ENCODE measurements at regions not wholly inside any gene's neighbourhood (a gene's known extent, or its start where the extent isn't known, plus 50 kb on each side); places are given as distances from the start of the nearest gene placed in this dataset.

DNA sequence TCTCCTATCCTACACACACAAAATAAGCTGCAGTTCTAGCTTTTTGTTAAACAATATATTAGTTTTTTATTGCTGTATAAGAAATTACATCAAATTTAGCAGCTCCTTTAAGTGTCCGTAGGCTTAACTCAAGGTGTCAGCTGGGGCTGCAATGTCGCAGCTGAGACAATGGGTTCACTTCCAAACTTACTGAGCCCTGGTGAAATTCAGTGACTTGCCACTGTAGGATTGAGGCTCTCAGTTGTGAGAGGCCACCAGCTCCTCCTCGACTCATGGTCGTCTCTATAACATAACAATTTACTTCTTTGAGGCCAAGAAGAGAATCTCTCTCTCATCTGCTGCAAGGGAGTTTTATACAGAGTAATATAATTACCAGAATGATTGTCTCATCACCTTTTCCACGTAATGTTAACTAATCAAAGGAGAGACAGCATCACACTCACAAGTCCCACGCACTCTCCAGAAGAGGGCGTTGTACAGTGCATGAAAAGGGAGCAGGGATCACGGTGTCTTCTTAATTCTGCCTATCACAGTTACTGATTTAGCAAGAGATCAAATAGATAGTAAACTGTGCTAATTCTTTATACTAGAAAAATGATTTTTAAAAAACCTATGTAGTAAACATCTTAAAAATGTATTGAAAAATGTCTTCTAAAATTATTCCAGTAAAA lies 735.6 kb upstream of the GBE1 start:
- no peak overlapping the region for H3K4me3 Mint-ChIP-seq (ENCODE audit: unreplicated experiment)
- H3K36me3 Mint-ChIP-seq (ENCODE audit: low read depth) = no peaks in the 10 kb centered on the region
- no peak overlapping the region for H3K27ac Mint-ChIP-seq (ENCODE audit: unreplicated experiment)
- H3K27me3 Mint-ChIP-seq (ENCODE audit: low read depth) = peaks cover 5% of the 10 kb centered on the region
- no peaks in the 10 kb centered on the region for H3K4me1 Mint-ChIP-seq (ENCODE audit: low read depth)
- TF ChIP-seq, protein P1, sequence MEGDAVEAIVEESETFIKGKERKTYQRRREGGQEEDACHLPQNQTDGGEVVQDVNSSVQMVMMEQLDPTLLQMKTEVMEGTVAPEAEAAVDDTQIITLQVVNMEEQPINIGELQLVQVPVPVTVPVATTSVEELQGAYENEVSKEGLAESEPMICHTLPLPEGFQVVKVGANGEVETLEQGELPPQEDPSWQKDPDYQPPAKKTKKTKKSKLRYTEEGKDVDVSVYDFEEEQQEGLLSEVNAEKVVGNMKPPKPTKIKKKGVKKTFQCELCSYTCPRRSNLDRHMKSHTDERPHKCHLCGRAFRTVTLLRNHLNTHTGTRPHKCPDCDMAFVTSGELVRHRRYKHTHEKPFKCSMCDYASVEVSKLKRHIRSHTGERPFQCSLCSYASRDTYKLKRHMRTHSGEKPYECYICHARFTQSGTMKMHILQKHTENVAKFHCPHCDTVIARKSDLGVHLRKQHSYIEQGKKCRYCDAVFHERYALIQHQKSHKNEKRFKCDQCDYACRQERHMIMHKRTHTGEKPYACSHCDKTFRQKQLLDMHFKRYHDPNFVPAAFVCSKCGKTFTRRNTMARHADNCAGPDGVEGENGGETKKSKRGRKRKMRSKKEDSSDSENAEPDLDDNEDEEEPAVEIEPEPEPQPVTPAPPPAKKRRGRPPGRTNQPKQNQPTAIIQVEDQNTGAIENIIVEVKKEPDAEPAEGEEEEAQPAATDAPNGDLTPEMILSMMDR (IDR thresholded peaks at IDR 0.05) = peak; percentile 72
- no peaks in the 10 kb centered on the region for H3K9me3 Mint-ChIP-seq (ENCODE audit: low read depth)
- no peak for DNase-seq (ENCODE audit: low spot score)

DNA sequence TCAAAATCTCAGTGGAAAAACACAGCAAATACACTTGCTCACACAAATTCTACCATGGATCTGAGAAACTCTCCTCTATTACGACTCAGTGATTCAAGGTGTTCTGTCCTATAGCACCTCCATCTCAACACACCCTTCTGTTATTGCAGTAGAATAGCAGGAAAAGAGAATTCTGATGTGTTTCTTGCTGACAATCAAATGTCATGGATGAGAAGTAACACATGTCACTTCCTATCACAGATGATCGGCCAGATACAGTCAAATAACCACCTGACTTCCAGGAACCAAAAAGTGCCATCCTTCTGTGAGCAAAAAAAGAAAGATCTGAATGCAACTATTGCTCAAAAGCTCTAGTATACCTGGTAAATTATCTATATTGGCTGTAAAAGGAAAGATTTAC lies 734.2 kb upstream of the GBE1 start:
- TF ChIP-seq, protein P1 (IDR thresholded peaks at IDR 0.05) = no peak
- Mint-ChIP-seq H3K4me3 (ENCODE audit: unreplicated experiment) (no peak overlapping the region), H3K4me1 (ENCODE audit: low read depth) (no peaks in the 10 kb centered on the region), H3K27me3 (ENCODE audit: low read depth) (peaks cover 5% of the 10 kb centered on the region), H3K9me3 (ENCODE audit: low read depth) (no peaks in the 10 kb centered on the region), H3K27ac (ENCODE audit: unreplicated experiment) (no peak overlapping the region), H3K36me3 (ENCODE audit: low read depth) (no peaks in the 10 kb centered on the region)
- no peak for DNase-seq (ENCODE audit: low spot score)

DNA sequence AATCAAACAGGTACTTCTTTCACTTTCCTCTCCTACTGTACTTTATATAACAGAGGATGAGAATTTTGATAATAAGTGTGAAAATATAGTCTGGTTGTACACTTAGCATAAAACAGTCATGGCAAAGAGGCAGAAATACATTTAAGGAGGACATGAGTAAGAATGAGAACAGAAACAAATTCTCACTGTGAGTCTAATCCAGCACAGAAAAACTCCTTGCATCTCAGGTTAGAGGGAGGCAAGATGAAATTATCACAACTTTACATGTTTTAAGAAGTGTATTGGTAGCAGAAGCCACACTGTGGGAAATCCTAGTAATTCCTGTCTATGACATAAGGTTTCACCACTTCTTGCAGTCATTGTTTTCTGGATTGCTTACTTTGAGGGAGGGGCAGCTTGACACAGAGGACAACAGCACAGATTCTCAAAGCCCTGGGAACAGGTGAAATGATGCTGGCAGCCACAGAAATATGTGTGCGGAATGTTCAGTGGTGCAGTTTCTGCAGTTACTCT lies 733.6 kb upstream of the GBE1 start:
- no peaks in the 10 kb centered on the region for H3K4me1 Mint-ChIP-seq (ENCODE audit: low read depth)
- H3K4me3 Mint-ChIP-seq (ENCODE audit: unreplicated experiment) = no peak overlapping the region
- TF ChIP-seq, protein P1 (IDR thresholded peaks at IDR 0.05) = no peak
- no peak overlapping the region for H3K27ac Mint-ChIP-seq (ENCODE audit: unreplicated experiment)
- DNase-seq (ENCODE audit: low spot score) = no peak
- H3K36me3 Mint-ChIP-seq (ENCODE audit: low read depth) = no peaks in the 10 kb centered on the region
- peaks cover 3% of the 10 kb centered on the region for H3K27me3 Mint-ChIP-seq (ENCODE audit: low read depth)
- no peaks in the 10 kb centered on the region for H3K9me3 Mint-ChIP-seq (ENCODE audit: low read depth)

DNA sequence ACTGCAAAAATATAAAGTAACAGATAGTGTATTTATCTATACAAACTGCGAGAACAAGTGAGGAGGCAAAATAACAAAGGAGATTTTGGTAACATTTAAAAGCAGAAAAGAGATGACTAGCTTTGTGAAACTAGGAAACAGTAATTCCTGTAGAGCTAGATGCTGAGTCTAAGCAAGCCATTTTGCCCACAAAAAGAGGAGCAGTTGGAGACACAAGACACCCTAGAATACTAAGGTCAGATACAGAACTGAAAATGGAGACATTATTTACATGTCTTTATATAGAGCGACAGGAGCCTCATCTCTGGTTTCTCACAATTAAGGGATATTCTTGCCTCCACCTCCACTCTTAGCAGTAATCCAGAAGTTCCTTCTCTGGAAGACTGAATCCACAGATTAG lies 732.4 kb upstream of the GBE1 start:
- TF ChIP-seq, protein P1 (IDR thresholded peaks at IDR 0.05) = no peak
- H3K36me3 Mint-ChIP-seq (ENCODE audit: low read depth) = no peaks in the 10 kb centered on the region
- H3K4me1 Mint-ChIP-seq (ENCODE audit: low read depth) = no peaks in the 10 kb centered on the region
- H3K9me3 Mint-ChIP-seq (ENCODE audit: low read depth) = no peaks in the 10 kb centered on the region
- no peak overlapping the region for H3K27ac Mint-ChIP-seq (ENCODE audit: unreplicated experiment)
- DNase-seq (ENCODE audit: low spot score) = no peak
- H3K4me3 Mint-ChIP-seq (ENCODE audit: unreplicated experiment) = no peak overlapping the region
- no peaks in the 10 kb centered on the region for H3K27me3 Mint-ChIP-seq (ENCODE audit: low read depth)

DNA sequence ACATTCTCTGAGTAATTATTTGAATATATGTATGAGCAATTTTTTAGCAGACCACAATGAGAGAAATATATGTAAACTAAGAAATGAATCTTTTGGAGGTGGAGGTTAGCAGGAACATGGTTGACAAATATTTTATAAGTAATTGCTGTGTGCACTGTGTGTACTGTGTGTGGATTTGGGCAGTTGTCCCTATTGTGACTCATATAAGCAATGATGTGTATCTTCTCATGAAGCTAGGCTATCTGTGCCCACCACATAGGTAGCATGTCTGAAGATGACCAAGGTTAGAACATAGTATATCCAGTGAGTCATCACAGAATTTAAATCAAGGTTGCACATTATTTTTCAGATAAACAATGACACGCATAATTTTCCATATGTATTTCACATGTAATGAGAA lies 713.9 kb upstream of the GBE1 start:
- no peak for DNase-seq (ENCODE audit: low spot score)
- Mint-ChIP-seq H3K36me3 (ENCODE audit: low read depth) (peaks cover 2% of the 10 kb centered on the region), H3K9me3 (ENCODE audit: low read depth) (peaks cover 2% of the 10 kb centered on the region), H3K27ac (ENCODE audit: unreplicated experiment) (no peak overlapping the region), H3K4me1 (ENCODE audit: low read depth) (no peaks in the 10 kb centered on the region), H3K4me3 (ENCODE audit: unreplicated experiment) (no peak overlapping the region), H3K27me3 (ENCODE audit: low read depth) (no peaks in the 10 kb centered on the region)
- TF ChIP-seq, protein P1 (IDR thresholded peaks at IDR 0.05) = no peak
